Right atrium auricular region (tissue), 2 donors: ENCODE measurements at regions not wholly inside any gene's neighbourhood (a gene's known extent, or its start where the extent isn't known, plus 50 kb on each side); places are given as distances from the start of the nearest gene placed in this dataset.

Source experiments
- DNase-seq: peaks from one replicate; pipeline ENCODE4 v3.0.0-alpha.2; 2019; ENCODE audit warnings: low spot score
- H3K27ac ChIP-seq, 2 donors: fragments of 200-600 bp; sonication (generic); 1 replicate in 1 of 2; 2 replicates in 1 of 2; pipeline ENCODE4 v1.5.1; 2016 to 2019
- H3K27me3 ChIP-seq, 2 donors: fragments of 200-600 bp; sonication (generic); one replicate each; pipeline versions ENCODE4 v1.5.1 to v1.6.0; 2017 to 2019
- H3K36me3 ChIP-seq: fragments of 200-600 bp; sonication (generic); one replicate; pipeline ENCODE4 v1.5.1; 2016
- H3K4me1 ChIP-seq, 2 donors: fragments of 200-600 bp; sonication (generic); one replicate each; pipeline versions ENCODE4 v1.5.1 to v1.6.0; 2017 to 2019
- H3K4me3 ChIP-seq, 2 donors: fragments of 200-600 bp; sonication (generic); 1 replicate in 1 of 2; 2 replicates in 1 of 2; pipeline ENCODE4 v1.5.1; 2017 to 2019; ENCODE audit warnings: mild to moderate bottlenecking in 1 of 2, moderate library complexity in 1 of 2
- H3K9me3 ChIP-seq, 2 donors: fragments of 200-600 bp; sonication (generic); one replicate each; pipeline ENCODE4 v1.5.1; 2019
- TF ChIP-seq, protein P1 (sequence below), 2 donors: fragments of 200-600 bp; sonication (generic); IDR thresholded peaks; one replicate each; pipeline ENCODE4 v1.5.1; 2019; ENCODE audit warnings: antibody characterized with exemption in 2 of 2

DNA sequence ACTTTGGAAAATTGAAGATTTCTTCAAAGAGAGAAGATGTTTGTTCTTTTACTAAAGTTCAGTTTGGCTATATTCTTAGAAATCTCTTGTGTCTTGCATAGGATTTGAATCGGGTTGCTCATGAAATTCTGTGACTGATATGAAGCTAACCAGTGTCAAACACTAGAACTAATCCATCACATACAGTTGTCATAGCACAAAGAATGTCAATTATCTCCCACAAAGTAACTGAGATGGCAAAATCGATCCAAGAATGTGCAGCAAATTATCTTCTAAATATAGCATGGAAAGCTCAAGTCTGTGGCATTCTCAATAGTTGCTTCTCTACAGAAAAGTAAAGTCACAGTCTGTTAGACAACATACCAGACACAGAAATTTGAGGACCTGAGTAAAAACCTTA, 768.1 kb upstream of the LRRN3 start:
- no peak overlapping the region for H3K4me3 ChIP-seq
- TF ChIP-seq, protein P1, sequence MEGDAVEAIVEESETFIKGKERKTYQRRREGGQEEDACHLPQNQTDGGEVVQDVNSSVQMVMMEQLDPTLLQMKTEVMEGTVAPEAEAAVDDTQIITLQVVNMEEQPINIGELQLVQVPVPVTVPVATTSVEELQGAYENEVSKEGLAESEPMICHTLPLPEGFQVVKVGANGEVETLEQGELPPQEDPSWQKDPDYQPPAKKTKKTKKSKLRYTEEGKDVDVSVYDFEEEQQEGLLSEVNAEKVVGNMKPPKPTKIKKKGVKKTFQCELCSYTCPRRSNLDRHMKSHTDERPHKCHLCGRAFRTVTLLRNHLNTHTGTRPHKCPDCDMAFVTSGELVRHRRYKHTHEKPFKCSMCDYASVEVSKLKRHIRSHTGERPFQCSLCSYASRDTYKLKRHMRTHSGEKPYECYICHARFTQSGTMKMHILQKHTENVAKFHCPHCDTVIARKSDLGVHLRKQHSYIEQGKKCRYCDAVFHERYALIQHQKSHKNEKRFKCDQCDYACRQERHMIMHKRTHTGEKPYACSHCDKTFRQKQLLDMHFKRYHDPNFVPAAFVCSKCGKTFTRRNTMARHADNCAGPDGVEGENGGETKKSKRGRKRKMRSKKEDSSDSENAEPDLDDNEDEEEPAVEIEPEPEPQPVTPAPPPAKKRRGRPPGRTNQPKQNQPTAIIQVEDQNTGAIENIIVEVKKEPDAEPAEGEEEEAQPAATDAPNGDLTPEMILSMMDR (IDR thresholded peaks at IDR 0.05), result no peak
- H3K27ac ChIP-seq, result no peak overlapping the region
- H3K36me3 ChIP-seq, result no peaks in the 10 kb centered on the region
- no peak for DNase-seq
- no peaks in the 10 kb centered on the region for H3K27me3 ChIP-seq
- H3K4me1 ChIP-seq, result no peaks in the 10 kb centered on the region
- peaks cover 0 to 13% of the 10 kb centered on the region in 2 donors for H3K9me3 ChIP-seq

- DNase-seq, result no peak
- Histone ChIP-seq H3K4me3 (no peak overlapping the region), H3K27me3 (no peaks in the 10 kb centered on the region), H3K4me1 (no peaks in the 10 kb centered on the region), H3K27ac (no peak overlapping the region), H3K9me3 (no peaks in the 10 kb centered on the region), H3K36me3 (no peaks in the 10 kb centered on the region)
- TF ChIP-seq, protein P1 (IDR thresholded peaks at IDR 0.05), result no peak
Observed at GRCh38 chr7:110326966-110327365, 764.0 kb upstream of the LRRN3 start.

- no peak overlapping the region for H3K4me3 ChIP-seq
- no peaks in the 10 kb centered on the region for H3K4me1 ChIP-seq
- DNase-seq, result no peak
- no peaks in the 10 kb centered on the region for H3K9me3 ChIP-seq
- H3K27ac ChIP-seq, result no peak overlapping the region
- TF ChIP-seq, protein P1 (IDR thresholded peaks at IDR 0.05), result no peak
- no peaks in the 10 kb centered on the region for H3K27me3 ChIP-seq
- H3K36me3 ChIP-seq, result no peaks in the 10 kb centered on the region
Observed at GRCh38 chr7:110336423-110336822, 754.5 kb upstream of the LRRN3 start.

GRCh38 chr7:110337646-110338045, 753.3 kb upstream of the LRRN3 start:
- H3K9me3 ChIP-seq, result no peaks in the 10 kb centered on the region

GRCh38 chr7:110347081-110347480, 743.8 kb upstream of the LRRN3 start:
- Histone ChIP-seq H3K27me3 (no peaks in the 10 kb centered on the region), H3K4me3 (no peak overlapping the region), H3K36me3 (no peaks in the 10 kb centered on the region), H3K4me1 (no peaks in the 10 kb centered on the region), H3K27ac (no peak overlapping the region), H3K9me3 (peaks cover 0 to 5% of the 10 kb centered on the region in 2 donors)
- DNase-seq, result no peak
- TF ChIP-seq, protein P1 (IDR thresholded peaks at IDR 0.05), result no peak

More at GRCh38 chr7:110337646-110338045, 753.3 kb upstream of the LRRN3 start:
- Histone ChIP-seq H3K4me3 (no peak overlapping the region), H3K27ac (no peak overlapping the region), H3K36me3 (no peaks in the 10 kb centered on the region), H3K27me3 (no peaks in the 10 kb centered on the region), H3K4me1 (no peaks in the 10 kb centered on the region)
- TF ChIP-seq, protein P1 (IDR thresholded peaks at IDR 0.05), result no peak
- DNase-seq, result no peak

- no peak overlapping the region for H3K27ac ChIP-seq
- no peaks in the 10 kb centered on the region for H3K4me1 ChIP-seq
- TF ChIP-seq, protein P1 (IDR thresholded peaks at IDR 0.05), result no peak
- no peaks in the 10 kb centered on the region for H3K36me3 ChIP-seq
- H3K4me3 ChIP-seq, result no peak overlapping the region
- no peaks in the 10 kb centered on the region for H3K27me3 ChIP-seq
- peaks cover 0 to 10% of the 10 kb centered on the region in 2 donors for H3K9me3 ChIP-seq
- DNase-seq, result no peak
Observed at GRCh38 chr7:110356438-110356837, 734.5 kb upstream of the LRRN3 start.
